MM.1S (cell line): ENCODE measurements at regions not wholly inside any gene's neighbourhood (a gene's known extent, or its start where the extent isn't known, plus 50 kb on each side); places are given as distances from the start of the nearest gene placed in this dataset.

ENCODE experiments used
- DNase-seq: peaks from one replicate; pipeline ENCODE4 v3.0.0-alpha.2; 2015
- H2AFZ ChIP-seq: fragments of 300-600 bp; sonication (generic); 2 replicates; pipeline ENCODE4 v1.6.0; 2016; ENCODE audit warnings: antibody characterized with exemption, low read length
- H3F3A ChIP-seq: fragments of 300-600 bp; sonication (generic); 2 replicates; pipeline ENCODE4 v1.6.1; 2016; ENCODE audit warnings: mild to moderate bottlenecking, antibody characterized with exemption, low read length, moderate library complexity, mixed read lengths; ENCODE audit not compliant: insufficient read depth
- H3K27ac ChIP-seq: fragments of 300-600 bp; sonication (generic); 2 replicates; pipeline ENCODE4 v1.5.1; 2016; ENCODE audit warnings: mild to moderate bottlenecking, low read length
- H3K27me3 ChIP-seq: fragments of 300-600 bp; sonication (generic); replicated peaks from 2 replicates; pipeline ENCODE4 v1.6.0; 2016; ENCODE audit warnings: low read length; ENCODE audit not compliant: insufficient read depth
- H3K36me3 ChIP-seq: fragments of 300-600 bp; sonication (generic); replicated peaks from 2 replicates; pipeline ENCODE4 v1.6.1; 2016; ENCODE audit warnings: mild to moderate bottlenecking, low read length, mixed read lengths; ENCODE audit not compliant: insufficient read depth
- H3K4me1 ChIP-seq: fragments of 300-600 bp; sonication (generic); 2 replicates; pipeline ENCODE4 v1.6.1; 2016; ENCODE audit warnings: low read length, mixed read lengths
- H3K4me2 ChIP-seq: fragments of 300-600 bp; sonication (generic); 2 replicates; pipeline ENCODE4 v1.6.0; 2016; ENCODE audit warnings: low read depth, low read length
- H3K4me3 ChIP-seq: fragments of 300-600 bp; sonication (generic); 2 replicates; pipeline ENCODE4 v1.5.1; 2016; ENCODE audit warnings: low read length, mixed read lengths
- H3K79me2 ChIP-seq: fragments of 300-600 bp; sonication (generic); 2 replicates; pipeline ENCODE4 v1.6.1; 2016; ENCODE audit warnings: mixed run types, low read length, mixed read lengths
- H3K9ac ChIP-seq: fragments of 300-600 bp; sonication (generic); 2 replicates; pipeline ENCODE4 v1.6.1; 2016; ENCODE audit warnings: low read length, mixed read lengths
- H3K9me2 ChIP-seq: fragments of 300-600 bp; sonication (generic); replicated peaks from 2 replicates; pipeline ENCODE4 v1.6.1; 2016; ENCODE audit warnings: mild to moderate bottlenecking, low read length, mixed read lengths; ENCODE audit not compliant: insufficient read depth
- H3K9me3 ChIP-seq: fragments of 300-600 bp; sonication (generic); replicated peaks from 2 replicates; pipeline ENCODE4 v1.6.1; 2016; ENCODE audit warnings: mild to moderate bottlenecking, low read length, mixed read lengths; ENCODE audit not compliant: insufficient read depth
- H4K20me1 ChIP-seq: fragments of 300-600 bp; sonication (generic); 2 replicates; pipeline ENCODE4 v1.6.1; 2016; ENCODE audit warnings: mild to moderate bottlenecking, low read length, moderate library complexity, mixed read lengths; ENCODE audit not compliant: insufficient read depth
- EZH2 ChIP-seq: fragments of 300-600 bp; sonication (generic); optimal IDR thresholded peaks from 2 replicates; pipeline ENCODE3; 2017; ENCODE audit warnings: low read depth, mild to moderate bottlenecking, antibody characterized with exemption, low read length, mixed read lengths
- EZH2phosphoT487 ChIP-seq: fragments of 300-600 bp; sonication (generic); IDR thresholded peaks from 2 replicates; pipeline ENCODE4 v1.6.1; 2018; ENCODE audit warnings: antibody characterized with exemption, low read length
- TF ChIP-seq, protein P1 (sequence below): fragments of 300-600 bp; sonication (generic); IDR thresholded peaks from 2 replicates; pipeline ENCODE4 v1.5.1; 2016; ENCODE audit warnings: antibody characterized with exemption, low read length, mixed read lengths

DNA sequence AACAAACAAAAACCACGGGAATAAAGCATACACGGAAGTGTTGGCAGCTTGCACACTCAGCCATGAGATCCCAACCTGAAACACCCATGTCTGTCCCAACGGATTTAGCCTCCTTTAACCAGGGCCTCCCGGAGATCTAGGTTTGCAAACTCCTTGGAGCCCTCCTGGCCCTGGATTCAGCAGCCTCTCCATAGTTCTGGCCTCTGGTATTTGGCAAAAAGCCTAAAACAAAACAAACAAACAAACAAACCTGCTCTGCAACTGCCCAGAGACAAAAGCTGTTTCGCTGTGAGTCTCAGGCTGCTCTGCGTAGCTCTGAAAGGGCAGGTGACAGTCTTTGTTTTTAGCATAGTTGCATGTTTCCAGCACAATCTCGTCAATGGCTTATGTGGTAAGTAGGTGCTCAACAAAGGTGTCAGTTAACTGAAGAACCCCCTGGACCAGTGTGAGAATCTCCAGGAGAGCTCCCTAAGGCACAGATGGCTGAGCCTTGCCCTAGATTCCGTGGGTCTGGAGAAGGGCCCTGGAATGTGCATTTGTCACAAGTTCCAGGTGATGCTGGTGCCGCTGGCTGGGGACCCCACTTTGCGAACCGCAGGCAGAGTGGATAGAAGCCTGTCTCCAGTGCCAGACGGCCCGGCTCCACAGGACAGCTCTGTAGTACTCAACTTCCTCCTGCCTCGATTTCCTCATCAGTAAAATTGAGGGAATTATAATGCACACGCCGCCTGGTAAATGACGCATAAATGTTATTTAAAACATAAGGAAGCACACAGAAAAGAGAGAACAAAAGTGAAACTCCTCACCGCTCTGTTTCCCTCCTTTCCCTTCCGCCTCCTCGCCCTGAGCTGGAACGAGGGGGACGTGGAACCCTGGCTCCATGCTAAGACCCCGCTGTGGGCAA, 86.2 kb downstream of the RIPK4 start:
- Histone ChIP-seq H3K36me3 (no peaks in the 10 kb centered on the region), H3K4me1 (no peaks in the 10 kb centered on the region), H3K9ac (peak overlapping the region; percentile 28; the same call in 1 of the 2 replicates), H2AFZ (peak overlapping the region; percentile 69), H3K4me3 (peak overlapping the region; percentile 58), H4K20me1 (no peaks in the 10 kb centered on the region), H3K9me3 (no peaks in the 10 kb centered on the region), H3K27ac (no peak overlapping the region), H3K9me2 (no peaks in the 10 kb centered on the region), H3K79me2 (no peaks in the 10 kb centered on the region), H3K4me2 (peak overlapping the region; percentile 84), H3K27me3 (peaks cover 74% of the 10 kb centered on the region), H3F3A (no peaks in the 10 kb centered on the region)
- DNase-seq, result peak; percentile 30
- TF ChIP-seq, protein P1, sequence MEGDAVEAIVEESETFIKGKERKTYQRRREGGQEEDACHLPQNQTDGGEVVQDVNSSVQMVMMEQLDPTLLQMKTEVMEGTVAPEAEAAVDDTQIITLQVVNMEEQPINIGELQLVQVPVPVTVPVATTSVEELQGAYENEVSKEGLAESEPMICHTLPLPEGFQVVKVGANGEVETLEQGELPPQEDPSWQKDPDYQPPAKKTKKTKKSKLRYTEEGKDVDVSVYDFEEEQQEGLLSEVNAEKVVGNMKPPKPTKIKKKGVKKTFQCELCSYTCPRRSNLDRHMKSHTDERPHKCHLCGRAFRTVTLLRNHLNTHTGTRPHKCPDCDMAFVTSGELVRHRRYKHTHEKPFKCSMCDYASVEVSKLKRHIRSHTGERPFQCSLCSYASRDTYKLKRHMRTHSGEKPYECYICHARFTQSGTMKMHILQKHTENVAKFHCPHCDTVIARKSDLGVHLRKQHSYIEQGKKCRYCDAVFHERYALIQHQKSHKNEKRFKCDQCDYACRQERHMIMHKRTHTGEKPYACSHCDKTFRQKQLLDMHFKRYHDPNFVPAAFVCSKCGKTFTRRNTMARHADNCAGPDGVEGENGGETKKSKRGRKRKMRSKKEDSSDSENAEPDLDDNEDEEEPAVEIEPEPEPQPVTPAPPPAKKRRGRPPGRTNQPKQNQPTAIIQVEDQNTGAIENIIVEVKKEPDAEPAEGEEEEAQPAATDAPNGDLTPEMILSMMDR, result no peak
- TF ChIP-seq EZH2, result no peak
- no peak for TF ChIP-seq EZH2phosphoT487

DNA sequence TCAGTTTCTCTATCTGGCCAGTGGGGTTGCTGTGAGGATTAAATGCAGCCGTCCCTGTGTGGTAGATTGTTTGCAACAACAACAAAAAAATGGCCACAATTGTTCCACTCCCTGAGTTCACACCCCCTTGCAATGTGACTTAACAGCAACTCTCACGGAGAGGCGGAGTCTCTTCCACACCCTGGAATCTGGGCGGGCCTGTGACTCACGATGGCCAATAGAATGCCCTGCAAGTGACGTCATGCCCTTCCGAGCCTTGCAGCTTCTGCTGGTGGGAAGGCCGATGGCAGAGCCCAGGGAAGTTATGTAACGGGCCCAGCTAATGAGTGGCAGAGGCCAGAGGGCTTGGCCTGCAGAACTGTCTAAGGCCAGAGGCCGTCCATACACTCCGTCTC, 87.9 kb downstream of the RIPK4 start:
- Histone ChIP-seq H3K36me3 (no peaks in the 10 kb centered on the region), H3K27ac (no peak overlapping the region), H3K9ac (no peak overlapping the region), H3K4me2 (no peak overlapping the region), H2AFZ (no peak overlapping the region), H3K4me3 (no peak overlapping the region), H3K27me3 (peaks cover 66% of the 10 kb centered on the region), H4K20me1 (no peaks in the 10 kb centered on the region), H3K9me2 (no peaks in the 10 kb centered on the region), H3K4me1 (no peaks in the 10 kb centered on the region), H3F3A (no peaks in the 10 kb centered on the region), H3K9me3 (no peaks in the 10 kb centered on the region), H3K79me2 (no peaks in the 10 kb centered on the region)
- TF ChIP-seq EZH2phosphoT487, result no peak
- TF ChIP-seq, protein P1, result no peak
- no peak for TF ChIP-seq EZH2
- peak; percentile 62 for DNase-seq

DNA sequence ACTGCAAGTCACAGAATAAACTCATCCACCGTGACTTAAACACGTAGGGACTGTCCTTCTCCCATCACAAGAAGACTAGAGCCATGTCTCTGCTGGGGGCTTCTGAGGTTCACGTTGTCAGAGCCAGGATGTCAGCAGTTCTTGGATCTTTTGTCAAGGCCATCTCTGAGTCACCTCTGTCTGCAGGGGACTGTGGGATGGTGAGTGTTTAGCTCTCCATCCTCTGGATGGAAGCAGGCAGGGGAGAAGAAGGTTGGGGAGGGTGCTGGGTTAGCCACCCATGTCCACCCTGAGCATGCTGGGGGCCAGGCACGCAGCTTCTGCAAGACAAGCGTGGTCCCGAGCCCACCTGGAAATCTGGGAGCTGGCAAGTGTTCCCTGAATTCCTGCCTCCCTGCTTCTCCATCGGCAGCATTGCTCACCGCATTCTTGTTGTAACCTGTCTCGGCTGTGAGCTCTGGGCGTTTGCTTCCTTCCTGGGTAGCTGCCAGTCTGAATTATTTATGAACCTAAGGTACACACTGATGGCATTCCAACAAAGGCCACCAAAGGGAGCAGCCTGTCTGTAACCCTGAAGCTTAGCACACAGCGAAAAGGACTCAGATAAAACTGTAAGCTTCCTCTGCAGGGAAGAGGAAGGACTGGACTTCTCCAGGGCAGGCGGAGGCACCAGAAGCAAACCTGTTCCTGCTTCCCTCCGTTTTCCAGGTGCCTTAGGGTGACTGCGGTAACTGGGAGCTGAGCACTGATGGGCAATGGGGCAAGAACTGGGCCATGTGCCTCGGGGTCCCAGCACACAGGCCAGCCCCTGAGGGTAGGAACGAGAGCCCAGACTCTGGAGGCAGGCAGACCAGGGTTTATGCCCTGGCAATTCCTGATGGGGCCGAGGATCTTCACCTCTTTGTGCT, 88.6 kb downstream of the RIPK4 start:
- Histone ChIP-seq H3K4me2 (no peak overlapping the region), H3F3A (no peaks in the 10 kb centered on the region), H3K9ac (no peak overlapping the region), H3K79me2 (no peaks in the 10 kb centered on the region), H3K9me2 (no peaks in the 10 kb centered on the region), H2AFZ (no peak overlapping the region), H3K4me3 (no peak overlapping the region), H3K4me1 (no peaks in the 10 kb centered on the region), H3K27me3 (peaks cover 65% of the 10 kb centered on the region), H4K20me1 (no peaks in the 10 kb centered on the region), H3K27ac (no peak overlapping the region), H3K9me3 (no peaks in the 10 kb centered on the region), H3K36me3 (no peaks in the 10 kb centered on the region)
- TF ChIP-seq, protein P1, result no peak
- TF ChIP-seq EZH2 (no peak), EZH2phosphoT487 (no peak)
- no peak for DNase-seq
